ENCODE measurements at regions not wholly inside any gene's neighbourhood (a gene's known extent, or its start where the extent isn't known, plus 50 kb on each side); places are given as distances from the start of the nearest gene placed in this dataset.

DNA sequence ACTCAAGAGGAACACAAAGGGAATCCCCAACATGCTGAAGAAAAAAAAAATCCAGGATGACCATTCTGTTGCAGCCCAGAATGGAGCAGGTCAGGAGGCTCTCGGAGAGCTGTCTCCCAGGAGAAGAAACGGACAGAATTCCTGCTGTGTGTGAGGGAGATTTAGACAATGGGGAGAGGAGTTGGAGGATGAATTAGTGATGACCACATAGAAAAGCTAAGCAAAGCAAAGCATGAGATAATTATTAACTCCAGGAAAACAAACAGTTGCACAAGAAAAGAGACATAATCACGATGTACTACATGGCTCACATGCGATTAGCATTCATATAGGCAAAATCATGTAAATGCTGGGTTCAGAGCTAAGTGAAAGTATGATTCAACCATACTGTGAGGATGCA, 61.1 kb upstream of the SMYD2 start:
- no peak overlapping the region for H4K5ac ChIP-seq (ENCODE audit: insufficient read length, low read depth, low read length)
- Mint-ChIP-seq H3K4me1 (peaks cover 19 to 20% of the 10 kb centered on the region in 2 experiments), H3K9me3 (no peaks in the 10 kb centered on the region), H3K36me3 (ENCODE audit: insufficient read depth in 1 of 3, low read depth in 3 of 3) (no peaks in the 10 kb centered on the region), H3K27me3 (ENCODE audit: low read depth) (peaks cover 22% of the 10 kb centered on the region), H3K4me3 (no peak overlapping the region), H3K27ac (no peak overlapping the region)
- H3K23ac ChIP-seq (ENCODE audit: insufficient read length, low read depth, low read length) = no peak overlapping the region
- DNase-seq = no peak
- no peak overlapping the region for H3T11ph ChIP-seq (ENCODE audit: low read length)
- H3K79me1 ChIP-seq (ENCODE audit: insufficient read depth, low read depth, low read length, poor library complexity, severe bottlenecking) = no peaks in the 10 kb centered on the region
- H4K20me1 ChIP-seq (ENCODE audit: control insufficient read depth, insufficient read depth, insufficient read length) = no peaks in the 10 kb centered on the region
- H3K9ac ChIP-seq (ENCODE audit: extremely low read depth, insufficient read length, low read length) = no peak overlapping the region
- no peak overlapping the region for H2BK12ac ChIP-seq (ENCODE audit: insufficient read length, low read depth, low read length)
- no peak overlapping the region for H2BK120ac ChIP-seq (ENCODE audit: low read depth, low read length, poor library complexity, severe bottlenecking)
- H4K91ac ChIP-seq (ENCODE audit: insufficient read length, low read depth, low read length) = no peak overlapping the region
- no peak overlapping the region for H2BK5ac ChIP-seq (ENCODE audit: insufficient read length, low read length)
- no peaks in the 10 kb centered on the region for H3K79me2 ChIP-seq (ENCODE audit: insufficient read depth, low read length)
- H4K8ac ChIP-seq (replicated peaks; ENCODE audit: insufficient read length, low read depth, low read length) = no peak overlapping the region
- H2BK15ac ChIP-seq (ENCODE audit: low read depth, low read length) = no peak overlapping the region
- H3K4me2 ChIP-seq (ENCODE audit: insufficient read depth, insufficient read length, low read length) = no peak overlapping the region
- H3K23me2 ChIP-seq (ENCODE audit: insufficient read length, low read depth, low read length, poor library complexity, severe bottlenecking) = no peaks in the 10 kb centered on the region
- no peaks in the 10 kb centered on the region; the same call in 1 of the 2 replicates for H3K27me3 ChIP-seq (ENCODE audit: insufficient read depth, low read length)
- TF ChIP-seq, protein P1, sequence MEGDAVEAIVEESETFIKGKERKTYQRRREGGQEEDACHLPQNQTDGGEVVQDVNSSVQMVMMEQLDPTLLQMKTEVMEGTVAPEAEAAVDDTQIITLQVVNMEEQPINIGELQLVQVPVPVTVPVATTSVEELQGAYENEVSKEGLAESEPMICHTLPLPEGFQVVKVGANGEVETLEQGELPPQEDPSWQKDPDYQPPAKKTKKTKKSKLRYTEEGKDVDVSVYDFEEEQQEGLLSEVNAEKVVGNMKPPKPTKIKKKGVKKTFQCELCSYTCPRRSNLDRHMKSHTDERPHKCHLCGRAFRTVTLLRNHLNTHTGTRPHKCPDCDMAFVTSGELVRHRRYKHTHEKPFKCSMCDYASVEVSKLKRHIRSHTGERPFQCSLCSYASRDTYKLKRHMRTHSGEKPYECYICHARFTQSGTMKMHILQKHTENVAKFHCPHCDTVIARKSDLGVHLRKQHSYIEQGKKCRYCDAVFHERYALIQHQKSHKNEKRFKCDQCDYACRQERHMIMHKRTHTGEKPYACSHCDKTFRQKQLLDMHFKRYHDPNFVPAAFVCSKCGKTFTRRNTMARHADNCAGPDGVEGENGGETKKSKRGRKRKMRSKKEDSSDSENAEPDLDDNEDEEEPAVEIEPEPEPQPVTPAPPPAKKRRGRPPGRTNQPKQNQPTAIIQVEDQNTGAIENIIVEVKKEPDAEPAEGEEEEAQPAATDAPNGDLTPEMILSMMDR (conservative IDR thresholded peaks at IDR 0.05) = no peak
- no CpG with 5 or more reads among the region's 4 CpGs for WGBS (ENCODE audit: extremely low coverage, insufficient read length, low lambda C conversion rate)
- H3K4me1 ChIP-seq (ENCODE audit: insufficient read depth, low read length) = no peaks in the 10 kb centered on the region
- H2AK5ac ChIP-seq (ENCODE audit: insufficient read length, low read length) = no peak overlapping the region
- no peak overlapping the region for H3K27ac ChIP-seq (ENCODE audit: insufficient read length, low read depth, low read length)
- H3K9me3 ChIP-seq (ENCODE audit: control insufficient read depth, low read depth, low read length) = no peaks in the 10 kb centered on the region
- H3K18ac ChIP-seq (ENCODE audit: insufficient read length, low read depth, low read length) = no peak overlapping the region
- no peak overlapping the region for H3K56ac ChIP-seq (ENCODE audit: insufficient read length, low read depth, low read length)
- no peak overlapping the region for H3K14ac ChIP-seq (ENCODE audit: insufficient read depth, low read length)
- no peak overlapping the region for H2BK20ac ChIP-seq (ENCODE audit: low read depth, low read length, poor library complexity, severe bottlenecking)
- no peak overlapping the region for H3K4ac ChIP-seq (ENCODE audit: low read depth, low read length)
- H2AFZ ChIP-seq (ENCODE audit: low read length) = no peak overlapping the region

All from H9 (cell line).